Fibroblast of skin of left biceps (primary cell): ENCODE measurements at regions not wholly inside any gene's neighbourhood (a gene's known extent, or its start where the extent isn't known, plus 50 kb on each side); places are given as distances from the start of the nearest gene placed in this dataset.
A peak's percentile ranks its signal among the peaks of the same experiment; 100 is the strongest.

Experiments
- DNase-seq, 2 experiments: peaks; one replicate each; pipeline ENCODE4 v3.0.0-alpha.2; 2013; ENCODE audit warnings: low read depth in 2 of 2

DNA sequence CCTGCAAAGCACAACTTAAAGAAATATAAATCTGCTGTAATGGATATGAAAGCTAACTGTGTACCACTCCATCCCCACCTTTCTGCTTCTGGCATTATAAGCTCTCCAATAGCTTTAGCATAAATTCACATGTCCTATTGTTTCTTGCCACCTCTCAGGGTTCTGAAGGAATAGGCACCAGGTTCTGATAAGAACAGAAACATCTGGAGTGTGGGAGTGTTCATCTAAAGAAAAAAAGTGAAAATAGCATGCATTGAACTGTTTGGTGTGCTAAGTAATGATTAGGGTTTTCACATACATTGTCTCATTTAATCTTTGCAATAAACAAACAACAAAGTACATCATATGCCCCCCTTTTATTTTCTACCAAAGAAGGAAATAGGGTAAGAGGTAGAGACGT is 72.3 kb downstream of the FAM76B start:
- DNase-seq, result no peak

DNA sequence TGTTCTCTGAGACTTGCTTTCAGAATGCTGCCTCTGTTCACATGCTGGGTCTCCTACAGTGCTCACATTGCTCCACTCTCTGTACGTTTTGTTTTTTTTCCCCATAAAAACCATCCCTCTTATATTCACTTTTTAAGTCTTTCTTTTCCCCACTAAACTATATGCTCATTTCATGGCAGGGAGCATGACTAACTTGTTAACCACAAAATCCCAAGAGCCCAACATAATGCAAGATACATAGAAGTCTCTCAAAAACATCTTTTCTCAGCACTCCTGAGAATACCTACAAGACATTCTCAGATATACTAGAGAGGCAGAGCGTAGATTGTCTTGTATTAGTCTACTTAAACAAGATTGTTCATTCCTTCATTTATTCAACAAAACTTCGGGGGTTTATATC is 73.3 kb downstream of the FAM76B start:
- DNase-seq, result peak; percentile 44 to 53

DNA sequence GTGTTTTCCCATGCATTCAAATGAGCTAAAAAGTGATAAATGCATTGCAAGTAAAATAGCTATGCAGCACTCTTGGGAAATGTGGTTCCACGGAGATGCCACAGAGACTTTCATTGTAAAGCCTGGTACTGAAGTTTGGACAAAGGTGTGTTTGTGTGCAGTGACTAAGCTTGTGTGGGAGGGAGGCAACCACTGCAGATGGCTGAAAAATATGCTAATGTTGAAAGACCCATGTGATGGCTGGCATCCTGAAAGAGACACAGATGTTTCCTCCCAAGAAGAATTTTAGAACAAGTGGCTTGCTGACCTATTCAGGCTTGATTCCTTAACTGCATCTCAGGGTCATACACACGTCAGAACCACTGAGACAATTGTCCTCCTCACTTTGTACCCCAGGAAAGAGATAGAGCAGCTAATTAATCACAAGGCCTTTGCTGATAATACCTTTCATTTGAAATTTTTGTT is 73.8 kb downstream of the FAM76B start:
- no peak for DNase-seq

DNA sequence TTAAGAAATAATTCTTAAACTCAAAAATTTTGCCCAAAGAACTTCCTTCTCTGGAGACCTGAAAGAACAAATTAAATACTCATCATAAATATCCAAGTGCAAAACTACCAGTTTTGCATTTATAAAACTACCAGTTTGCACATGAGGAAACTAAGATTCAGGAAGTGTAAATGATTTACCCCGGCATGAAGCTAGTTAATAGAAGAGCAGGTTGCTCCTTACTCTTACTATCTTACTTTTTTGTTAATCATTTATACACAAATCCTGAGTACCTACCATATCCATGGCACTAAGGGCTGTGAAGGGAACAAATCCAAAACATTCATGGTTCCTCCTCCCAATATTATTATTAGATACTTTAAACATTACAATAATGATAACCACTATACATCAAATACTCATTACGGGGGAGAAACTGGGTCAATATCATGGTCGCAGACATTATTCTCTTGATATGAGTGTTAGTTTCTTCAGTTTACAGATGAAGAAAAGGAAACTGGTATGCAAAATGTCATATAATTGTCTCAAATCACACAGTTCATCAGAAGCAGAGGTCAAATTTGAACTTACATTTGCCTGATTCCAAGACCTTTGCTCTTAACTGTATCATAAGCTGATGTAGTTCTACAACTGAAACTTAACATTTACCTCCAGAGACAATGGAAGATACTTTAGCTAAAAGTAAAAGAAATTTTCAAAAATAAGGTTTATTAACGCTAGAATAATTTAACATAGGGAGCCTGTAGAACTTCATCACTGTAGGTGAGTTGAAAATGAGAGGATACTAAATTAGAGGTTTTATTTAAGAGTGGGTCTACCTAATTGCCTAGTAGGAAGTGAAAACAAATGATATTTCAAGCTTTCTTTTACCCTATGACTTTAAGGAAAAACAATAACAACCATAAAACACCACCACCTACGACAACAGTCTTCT is 74.5 kb downstream of the FAM76B start:
- no peak for DNase-seq

DNA sequence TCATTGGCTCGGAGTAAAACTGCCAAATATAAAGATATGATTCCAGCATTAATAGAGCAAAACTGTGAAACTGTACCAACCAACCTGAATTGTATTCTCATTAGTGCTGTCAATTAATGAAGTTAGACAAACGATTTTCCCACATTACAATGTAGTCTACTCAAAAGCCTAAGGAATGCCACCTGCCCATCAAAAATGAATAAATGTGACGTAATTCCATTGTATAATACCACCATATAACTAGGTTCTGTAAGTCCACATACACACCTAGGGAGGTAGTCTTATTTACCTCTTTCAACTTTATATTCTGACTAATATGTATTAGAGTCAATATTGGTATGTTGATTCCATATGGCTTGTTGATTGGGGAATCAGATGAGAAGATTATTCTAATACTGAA is 76.2 kb downstream of the FAM76B start:
- no peak for DNase-seq

DNA sequence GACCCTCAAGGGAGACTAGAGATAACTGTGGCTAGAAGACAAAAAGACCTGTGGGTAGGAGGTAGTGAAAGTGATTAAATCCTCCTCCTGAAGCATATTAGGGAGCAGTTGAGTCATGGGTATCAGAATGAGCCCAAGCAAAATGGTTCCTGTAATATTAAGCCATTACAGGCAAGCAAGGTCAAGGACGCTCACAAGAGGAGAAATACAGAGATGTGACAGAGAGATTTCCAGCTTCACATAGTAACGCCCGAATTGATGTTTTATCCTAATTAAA is 77.7 kb downstream of the FAM76B start:
- no peak for DNase-seq

DNA sequence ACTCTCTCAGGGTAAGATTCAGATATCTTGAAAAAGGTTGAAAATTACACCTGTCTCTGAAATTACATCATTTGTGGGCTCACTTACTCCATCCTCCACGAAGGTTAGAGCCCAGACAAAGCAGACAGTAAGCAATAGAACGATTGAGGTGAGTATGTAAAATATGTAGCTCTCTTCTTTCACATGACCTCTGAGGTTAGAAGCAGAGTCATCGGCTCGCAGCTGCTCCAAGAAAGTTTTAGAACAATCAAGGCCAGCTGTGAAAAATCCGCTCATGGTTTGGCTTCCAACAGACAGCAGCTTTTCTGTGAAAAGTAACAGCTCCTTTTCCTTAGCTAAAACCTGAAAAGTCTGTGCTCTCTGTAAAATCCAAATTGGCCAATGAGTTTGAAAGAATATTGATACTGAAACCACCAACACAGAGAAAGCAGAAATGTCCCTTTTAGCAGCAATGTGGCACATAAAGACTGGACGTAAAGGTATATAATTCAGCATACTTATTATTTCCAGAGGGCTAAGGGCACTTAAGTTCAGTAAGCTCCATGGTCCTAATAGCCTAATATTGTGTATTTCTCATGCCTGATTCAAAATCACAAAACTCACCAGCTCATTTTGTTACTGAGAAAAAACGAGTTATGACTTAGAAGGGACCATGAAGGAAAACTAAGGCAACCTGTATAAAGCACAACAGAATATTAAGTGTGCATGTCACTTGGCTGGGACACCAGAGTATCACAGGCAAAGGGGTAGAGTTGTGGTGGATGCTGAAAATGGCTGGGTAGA is 78.2 kb downstream of the FAM76B start:
- DNase-seq, result peak; percentile 46 to 54

DNA sequence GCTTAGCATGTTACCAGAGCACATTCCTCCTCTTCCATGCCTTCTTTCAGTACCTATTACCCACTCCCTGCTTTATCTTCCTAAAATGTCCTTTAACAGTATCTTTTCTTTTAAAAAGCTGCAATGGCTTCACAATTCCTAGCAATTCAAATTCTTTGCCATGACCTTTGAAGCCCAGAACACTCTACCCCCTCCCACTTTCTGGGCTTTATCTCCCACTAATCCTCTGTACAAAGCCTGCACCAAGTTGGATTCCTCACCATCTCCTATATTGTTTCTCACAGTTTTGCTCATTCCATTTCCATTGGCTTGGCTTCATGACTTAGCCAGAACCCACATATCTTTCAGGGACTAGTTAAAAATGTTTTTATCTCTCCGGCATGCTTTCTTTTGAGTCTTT is 80.9 kb downstream of the FAM76B start:
- DNase-seq, result no peak

DNA sequence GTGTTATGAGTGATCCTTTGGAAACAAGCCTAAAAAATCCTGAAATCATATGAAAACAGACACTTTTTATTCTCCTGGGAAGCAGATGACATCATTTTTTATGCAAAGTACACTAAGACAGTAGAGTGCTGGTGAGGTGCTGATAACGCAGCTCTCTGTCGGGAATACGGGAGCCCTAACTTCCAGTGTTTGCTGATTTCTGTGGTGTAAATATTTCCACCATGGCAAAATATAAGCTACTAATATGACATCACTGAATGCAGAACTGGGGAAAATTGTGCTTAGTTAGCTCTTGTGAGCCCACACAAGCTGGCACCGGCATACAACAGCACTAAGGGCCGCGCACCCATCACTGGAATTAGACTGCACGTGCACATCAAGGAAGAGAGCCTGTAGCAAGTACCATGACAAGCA is 82.6 kb downstream of the FAM76B start:
- DNase-seq, result no peak

DNA sequence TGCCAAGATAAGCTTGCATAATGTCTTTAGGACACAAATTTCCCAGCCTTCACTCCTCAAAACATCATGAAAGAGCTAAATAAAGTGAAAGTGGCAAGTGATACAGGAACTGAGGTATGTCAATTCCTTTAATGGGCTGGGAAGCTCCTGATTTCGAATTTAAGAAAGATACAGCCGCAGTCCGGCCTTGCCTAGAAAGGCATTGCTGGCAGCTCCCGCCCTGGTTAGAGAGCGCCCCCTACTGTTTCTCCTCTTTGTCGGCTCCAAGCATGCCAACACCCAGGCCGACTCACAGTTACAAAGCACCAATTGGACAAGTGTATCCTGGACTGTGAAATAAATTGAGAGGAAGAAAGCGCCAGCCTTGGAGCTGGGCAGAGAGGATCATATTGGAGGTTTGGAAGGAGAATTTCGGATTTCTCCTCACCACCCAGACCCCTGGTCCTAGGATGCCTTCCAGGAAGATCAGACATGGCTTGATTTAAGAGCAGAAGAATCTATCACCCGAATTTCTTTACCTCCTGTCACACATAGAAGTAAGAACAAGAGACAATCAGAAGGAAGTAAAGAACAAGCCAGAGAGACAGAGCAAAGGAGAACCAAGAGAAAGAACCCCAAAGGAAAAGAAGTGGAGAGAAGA is 84.0 kb downstream of the FAM76B start:
- peak in 1 of 2 experiments; percentile 64 for DNase-seq

DNA sequence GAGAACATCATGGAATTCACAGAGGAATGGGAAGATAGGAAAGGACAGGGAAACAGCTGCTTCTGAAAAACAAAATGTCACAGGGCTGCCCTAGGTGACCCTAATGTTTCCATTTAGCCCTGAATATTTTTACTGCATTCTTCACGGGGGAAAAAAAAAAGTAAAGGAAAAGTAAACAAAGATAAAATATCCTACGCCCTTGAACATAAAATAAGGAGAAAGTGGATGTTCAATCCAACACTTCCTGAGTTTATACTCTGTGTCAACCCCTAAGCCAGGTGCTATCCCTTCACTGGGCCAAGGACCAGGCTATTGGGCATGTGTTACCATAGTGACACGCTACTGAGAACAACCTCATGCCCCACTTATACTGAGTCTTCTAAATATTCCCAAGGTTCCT is 84.7 kb downstream of the FAM76B start:
- DNase-seq, result no peak

DNA sequence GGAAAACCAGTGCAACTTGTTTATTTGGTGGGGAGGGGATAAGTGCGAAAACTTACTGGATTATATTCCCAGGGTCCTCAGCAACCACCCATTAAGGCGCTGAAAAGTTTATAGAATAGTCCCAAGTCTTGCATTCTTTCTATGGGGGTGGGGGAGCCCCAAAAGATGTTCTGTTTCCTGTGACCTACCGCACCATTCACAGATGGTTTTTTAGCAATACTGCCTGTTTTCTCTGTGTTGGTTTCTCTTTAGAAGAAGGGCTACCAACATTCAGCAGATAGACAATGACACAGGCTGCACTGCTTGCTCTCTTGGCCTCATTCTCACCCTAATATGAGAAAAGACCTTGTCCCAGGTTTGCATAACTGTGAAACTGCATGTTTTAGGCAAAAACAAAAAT is 86.5 kb downstream of the FAM76B start:
- DNase-seq, result no peak

DNA sequence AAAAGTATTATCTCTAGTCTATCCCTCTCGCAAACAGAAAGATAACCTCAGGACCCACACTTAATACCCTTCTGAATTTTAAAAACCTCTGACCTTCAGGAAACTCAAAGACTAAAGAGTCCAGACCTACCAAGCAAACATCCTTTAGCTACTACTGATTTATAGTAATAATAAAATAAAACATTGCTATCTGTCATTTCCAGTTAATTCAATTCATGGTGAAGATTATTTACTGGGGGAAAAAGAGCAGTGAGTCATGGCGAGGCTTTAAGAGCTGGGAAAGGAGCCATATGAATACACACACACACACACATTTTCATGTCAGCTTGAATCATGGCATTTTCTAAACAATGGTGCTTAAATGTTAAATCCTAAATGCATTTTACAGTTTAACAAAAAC is 87.1 kb downstream of the FAM76B start:
- peak; percentile 81 to 86 for DNase-seq

DNA sequence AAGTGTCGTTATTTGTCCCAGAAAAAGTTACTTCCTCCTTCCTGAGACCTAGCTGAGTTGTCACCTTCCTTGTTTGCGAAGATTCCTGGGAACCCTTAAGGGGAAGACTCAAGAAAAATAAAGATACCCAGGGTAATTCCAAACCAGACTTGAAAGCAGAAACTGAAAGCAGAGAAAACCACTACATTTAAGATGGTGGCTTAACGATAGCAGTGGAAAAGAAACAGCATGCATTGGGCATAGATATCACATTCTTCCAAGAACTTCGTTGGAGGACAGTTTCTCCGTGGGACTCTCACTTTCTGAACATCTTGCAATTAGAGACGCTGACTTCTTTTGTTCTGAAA is 89.1 kb downstream of the FAM76B start:
- no peak for DNase-seq

DNA sequence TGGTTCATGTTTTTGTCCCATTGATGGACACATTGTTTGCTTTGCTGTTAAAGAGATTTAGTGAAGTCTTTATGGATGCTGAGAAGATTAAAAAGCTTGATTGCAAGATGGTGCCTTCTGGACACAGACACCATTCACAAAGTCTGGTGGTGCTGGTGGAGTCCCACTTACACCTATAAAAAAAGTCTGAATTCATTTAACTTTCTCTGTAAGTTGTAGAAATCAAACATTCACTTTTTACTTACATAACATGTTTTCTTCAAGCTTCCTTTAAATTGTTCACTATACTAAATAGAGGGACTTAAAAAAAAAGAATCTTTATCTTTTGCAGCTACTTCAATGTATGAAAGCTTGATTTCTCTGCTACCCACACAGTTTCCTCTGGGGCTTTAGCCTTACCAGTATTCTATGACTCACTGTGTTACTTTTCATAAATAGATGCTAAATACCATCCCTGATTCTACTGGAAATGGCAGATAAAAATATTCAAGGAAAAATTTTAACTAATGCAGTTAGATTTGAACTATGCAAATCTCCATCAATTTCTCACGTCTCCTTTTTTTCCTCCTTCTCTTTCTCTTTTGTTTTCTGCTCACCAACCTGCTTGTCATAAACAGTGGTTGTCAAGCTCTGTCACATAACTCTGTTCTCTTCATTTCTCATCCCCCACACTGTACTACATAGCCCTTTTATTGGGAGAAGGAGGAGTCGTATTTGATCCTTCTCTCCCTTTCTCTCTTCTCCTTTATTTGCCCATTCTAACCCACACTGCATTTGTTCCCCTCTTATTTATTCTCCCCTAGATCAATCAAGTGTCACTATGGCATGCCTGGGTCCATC is 89.7 kb downstream of the FAM76B start:
- DNase-seq, result no peak

DNA sequence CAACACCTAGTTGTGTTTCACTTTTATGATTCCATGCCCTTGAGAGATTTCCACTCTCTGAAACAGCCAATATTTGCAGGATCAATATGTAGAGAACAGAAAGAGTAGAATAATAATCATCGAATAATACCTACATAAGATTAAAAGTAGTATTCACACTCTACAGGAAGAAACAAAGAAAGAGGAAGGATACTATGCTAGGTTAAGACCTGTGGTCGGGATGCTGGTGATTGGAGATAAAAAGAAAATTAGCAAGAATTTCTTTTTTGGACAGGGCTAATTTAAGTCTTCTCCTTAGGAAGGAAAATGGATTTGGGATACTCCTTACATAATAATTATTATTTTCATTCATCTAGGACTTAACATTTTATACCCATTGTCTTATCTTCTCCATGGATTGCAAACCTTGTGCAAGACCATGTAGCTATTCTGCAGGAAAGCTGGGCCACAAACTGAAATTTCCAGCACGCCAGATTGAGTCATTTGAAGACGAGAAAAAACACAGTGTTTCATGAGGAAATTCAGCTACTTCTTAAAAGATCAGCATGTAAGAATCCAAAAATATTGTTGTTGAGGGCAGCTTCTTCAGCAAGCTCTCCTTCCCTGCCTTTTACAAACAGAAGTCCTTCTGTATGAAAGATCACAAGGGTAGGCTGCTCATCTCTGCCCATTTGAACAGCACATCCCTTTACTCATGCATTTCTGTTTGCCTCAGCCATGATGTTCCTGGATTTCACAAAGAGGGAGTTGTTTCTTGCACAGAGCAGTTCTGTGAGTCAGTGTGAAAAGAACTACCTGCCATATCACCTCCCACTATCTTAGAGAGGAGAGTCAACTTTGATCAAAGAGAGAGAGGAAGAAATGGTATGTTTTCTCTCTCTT is 90.7 kb downstream of the FAM76B start:
- no peak for DNase-seq

DNA sequence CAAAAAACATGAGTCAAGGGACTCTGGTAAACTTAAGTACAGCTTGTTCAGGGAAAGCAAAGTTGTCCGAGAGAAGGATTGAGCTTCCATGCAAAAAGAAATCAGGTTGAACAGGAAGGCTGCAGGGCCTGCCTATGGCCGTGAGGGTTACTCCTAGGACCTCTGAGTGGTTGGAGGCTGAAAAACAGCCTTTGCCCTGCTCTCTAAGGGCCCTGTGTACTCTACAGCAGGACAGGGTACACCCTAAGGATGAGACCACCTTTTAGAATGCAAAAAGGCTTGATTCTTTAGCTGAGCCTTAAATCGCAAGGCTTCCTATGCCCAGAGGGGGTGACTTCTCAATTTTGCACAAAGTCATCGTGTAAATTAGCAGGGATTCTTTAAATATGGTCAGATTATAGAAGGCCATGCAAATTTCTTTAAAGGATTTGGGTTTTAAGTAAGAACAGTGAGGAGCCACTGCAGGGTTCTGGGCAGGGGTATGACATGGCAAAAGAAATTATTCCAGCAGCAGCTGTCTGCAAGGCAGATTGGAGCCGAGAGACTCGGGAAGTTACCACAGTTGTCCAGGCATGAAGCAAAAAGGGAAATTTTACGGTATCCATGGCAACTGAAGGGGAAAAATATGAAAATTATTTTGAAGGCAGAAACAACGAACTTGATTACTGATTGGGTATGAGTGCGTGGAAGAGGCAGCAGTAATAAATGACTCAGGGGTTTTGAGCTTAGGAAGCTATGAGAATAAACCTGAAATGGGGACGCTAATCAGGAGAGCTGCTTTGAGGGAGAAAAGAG is 91.8 kb downstream of the FAM76B start:
- no peak for DNase-seq

DNA sequence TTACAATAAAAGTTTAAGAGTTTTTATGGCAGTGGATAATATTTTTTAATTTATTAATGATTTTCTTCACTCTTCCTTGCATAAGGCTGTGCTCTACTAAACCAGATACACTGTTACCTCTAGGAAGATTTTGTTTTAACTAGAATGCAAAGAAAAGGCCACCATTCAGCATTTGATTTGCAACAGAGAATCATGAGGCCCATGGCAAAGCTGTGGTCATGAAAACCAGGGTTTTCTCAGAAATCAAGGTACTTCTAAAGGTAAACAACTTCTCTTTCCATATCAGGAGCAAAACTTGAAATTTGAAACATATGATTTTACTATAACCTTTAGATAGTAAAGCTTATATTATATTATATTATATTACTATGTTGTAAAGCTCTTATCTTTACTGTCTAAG is 94.4 kb downstream of the FAM76B start:
- DNase-seq, result no peak

DNA sequence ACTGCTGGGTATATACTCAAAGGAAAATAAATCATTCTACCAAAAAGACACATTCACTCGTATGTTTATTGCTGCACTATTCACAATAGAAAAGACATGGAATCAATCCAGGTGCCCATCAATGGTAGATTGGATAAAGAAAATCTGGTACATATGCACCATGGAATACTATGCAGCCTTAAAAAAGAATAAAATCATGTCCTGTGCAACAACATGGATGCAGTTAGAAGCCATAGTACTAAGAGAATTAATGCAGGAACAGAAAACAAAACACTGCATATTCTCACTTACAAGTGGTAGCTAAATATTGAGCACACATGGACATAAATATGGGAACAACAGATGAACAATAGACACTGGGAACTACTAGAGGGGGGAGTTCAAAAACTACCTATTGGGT is 96.3 kb downstream of the FAM76B start:
- DNase-seq, result no peak
